ENCODE measurements at regions not wholly inside any gene's neighbourhood (a gene's known extent, or its start where the extent isn't known, plus 50 kb on each side); places are given as distances from the start of the nearest gene placed in this dataset.

- Histone ChIP-seq H3K4me3 (no peak overlapping the region), H3K27me3 (no peaks in the 10 kb centered on the region), H3K9me3 (no peaks in the 10 kb centered on the region), H3K4me1 (ENCODE audit: insufficient read depth) (no peaks in the 10 kb centered on the region), H3K36me3 (no peaks in the 10 kb centered on the region), H3K27ac (no peak overlapping the region)
- TF ChIP-seq POLR2A (IDR thresholded peaks at IDR 0.05) = no peak
- no peak for TF ChIP-seq EP300 (IDR thresholded peaks at IDR 0.05)
- no peak for TF ChIP-seq CTCF (IDR thresholded peaks at IDR 0.05)
- 69 to 87% (median 80%) methylated on average over 1 of the region's 1 CpG for WGBS, 3 donors
- no peak for DNase-seq
- intact Hi-C loops (cut with DNase I) = no loop called here
Measured at GRCh38 chr1:220958234-220958633, 79.0 kb downstream of the HLX start.

GRCh38 chr1:220962031-220962751 is 82.9 kb downstream of the HLX start:
- no peak for TF ChIP-seq POLR2A (IDR thresholded peaks at IDR 0.05)
- TF ChIP-seq EP300 (IDR thresholded peaks at IDR 0.05) = no peak
- no peak for TF ChIP-seq CTCF (IDR thresholded peaks at IDR 0.05)
- Histone ChIP-seq H3K36me3 (no peaks in the 10 kb centered on the region), H3K27me3 (no peaks in the 10 kb centered on the region), H3K4me3 (no peak overlapping the region), H3K4me1 (ENCODE audit: insufficient read depth) (no peaks in the 10 kb centered on the region), H3K27ac (no peak overlapping the region), H3K9me3 (no peaks in the 10 kb centered on the region)
- WGBS, 3 donors = 55 to 78% (median 56%) methylated on average over 1 of the region's 1 CpG
- no peak for DNase-seq
- intact Hi-C loops (cut with DNase I) = no loop called here

- TF ChIP-seq EP300 (IDR thresholded peaks at IDR 0.05) = no peak
- no peak for TF ChIP-seq CTCF (IDR thresholded peaks at IDR 0.05)
- DNase-seq = no peak
- no peak overlapping the region for H3K4me3 ChIP-seq
- intact Hi-C loops (cut with DNase I) = no loop called here
- H3K27me3 ChIP-seq = no peaks in the 10 kb centered on the region
- H3K36me3 ChIP-seq = no peaks in the 10 kb centered on the region
- WGBS, 3 donors = 21 to 41% (median 29%) methylated on average over 3 of the region's 3 CpGs
- no peak overlapping the region for H3K27ac ChIP-seq
- no peaks in the 10 kb centered on the region for H3K4me1 ChIP-seq (ENCODE audit: insufficient read depth)
- H3K9me3 ChIP-seq = no peaks in the 10 kb centered on the region
Measured at GRCh38 chr1:220966041-220966440, 86.8 kb downstream of the HLX start.

- no peaks in the 10 kb centered on the region for H3K4me1 ChIP-seq (ENCODE audit: insufficient read depth)
- H3K27ac ChIP-seq = no peak overlapping the region
- DNase-seq = no peak
- TF ChIP-seq EP300 (IDR thresholded peaks at IDR 0.05) = no peak
- TF ChIP-seq CTCF (IDR thresholded peaks at IDR 0.05) = no peak
- no peak for TF ChIP-seq POLR2A (IDR thresholded peaks at IDR 0.05)
- no peaks in the 10 kb centered on the region for H3K27me3 ChIP-seq
- no peaks in the 10 kb centered on the region for H3K36me3 ChIP-seq
- no peaks in the 10 kb centered on the region for H3K9me3 ChIP-seq
- intact Hi-C loops (cut with DNase I) = no loop called here
- no peak overlapping the region for H3K4me3 ChIP-seq
Measured at GRCh38 chr1:220966473-220966872, 87.2 kb downstream of the HLX start.
